Stimulated activated CD4-positive, alpha-beta T cell treated with anti-CD3 and anti-CD28 coated beads, Interleukin-2, amount 100 ng/mL, for 48 hours (primary cell): ENCODE measurements at regions not wholly inside any gene's neighbourhood (a gene's known extent, or its start where the extent isn't known, plus 50 kb on each side); places are given as distances from the start of the nearest gene placed in this dataset.
A peak's percentile ranks its signal among the peaks of the same experiment; 100 is the strongest.

ENCODE experiments used
- DNase-seq, 2 donors: peaks; one replicate each; pipeline ENCODE4 v3.0.0-alpha.2; 2020

GRCh38 chr14:26199590-26200370, 398.1 kb downstream of the NOVA1 start:
- no peak for DNase-seq

- DNase-seq, result no peak
These were observed 398.7 kb downstream of the NOVA1 start for GRCh38 chr14:26199096-26199495.

- no peak for DNase-seq
These were observed 403.0 kb downstream of the NOVA1 start for GRCh38 chr14:26194816-26195215.

- DNase-seq, result no peak
These were observed 406.2 kb downstream of the NOVA1 start for GRCh38 chr14:26191671-26192070.

- DNase-seq, result no peak
These were observed 406.7 kb downstream of the NOVA1 start for GRCh38 chr14:26191123-26191522.

GRCh38 chr14:26190646-26191045, 407.2 kb downstream of the NOVA1 start:
- DNase-seq, result no peak

GRCh38 chr14:26187996-26188620, 409.7 kb downstream of the NOVA1 start:
- DNase-seq, result no peak

GRCh38 chr14:26180221-26180620, 417.6 kb downstream of the NOVA1 start:
- no peak for DNase-seq

GRCh38 chr14:26175658-26176057, 422.2 kb downstream of the NOVA1 start:
- DNase-seq, result no peak

- no peak for DNase-seq
These were observed 423.4 kb downstream of the NOVA1 start for GRCh38 chr14:26174395-26174794.

- no peak for DNase-seq
These were observed 424.2 kb downstream of the NOVA1 start for GRCh38 chr14:26173581-26174110.

- no peak for DNase-seq
These were observed 425.4 kb downstream of the NOVA1 start for GRCh38 chr14:26172396-26172795.

GRCh38 chr14:26170885-26171284, 426.9 kb downstream of the NOVA1 start:
- DNase-seq, result no peak

GRCh38 chr14:26163761-26164160, 434.1 kb downstream of the NOVA1 start:
- DNase-seq, result no peak

- no peak for DNase-seq
These were observed 440.3 kb downstream of the NOVA1 start for GRCh38 chr14:26157517-26157916.

- no peak for DNase-seq
These were observed 454.8 kb downstream of the NOVA1 start for GRCh38 chr14:26143057-26143456.

- no peak for DNase-seq
These were observed 458.9 kb downstream of the NOVA1 start for GRCh38 chr14:26138764-26139445.

GRCh38 chr14:26137161-26137560, 460.7 kb downstream of the NOVA1 start:
- peak in 1 of 2 donors; percentile 0 for DNase-seq

- no peak for DNase-seq
These were observed 465.7 kb downstream of the NOVA1 start for GRCh38 chr14:26132061-26132645.

- DNase-seq, result no peak
These were observed 467.1 kb downstream of the NOVA1 start for GRCh38 chr14:26130690-26131089.

- no peak for DNase-seq
These were observed 468.7 kb downstream of the NOVA1 start for GRCh38 chr14:26128931-26129671.

GRCh38 chr14:26124896-26125438, 472.9 kb downstream of the NOVA1 start:
- no peak for DNase-seq
